IPS-15b (cell line): ENCODE measurements at regions not wholly inside any gene's neighbourhood (a gene's known extent, or its start where the extent isn't known, plus 50 kb on each side); places are given as distances from the start of the nearest gene placed in this dataset.

Source experiments
- H3K27me3 ChIP-seq: one replicate; pipeline ENCODE4 v1.6.1; 2013; ENCODE audit warnings: low read length; ENCODE audit not compliant: control insufficient read depth, insufficient read depth
- H3K36me3 ChIP-seq: one replicate; pipeline ENCODE4 v1.6.1; 2013; ENCODE audit warnings: low read length; ENCODE audit not compliant: control insufficient read depth, insufficient read depth
- H3K4me1 ChIP-seq: one replicate; pipeline ENCODE4 v1.6.1; 2013; ENCODE audit warnings: mild to moderate bottlenecking, low read length; ENCODE audit not compliant: control insufficient read depth, insufficient read depth
- H3K4me3 ChIP-seq: one replicate; pipeline ENCODE4 v1.5.1; 2013; ENCODE audit warnings: low read depth, low read length
- H3K9ac ChIP-seq: one replicate; pipeline ENCODE4 v1.6.1; 2013; ENCODE audit warnings: low read depth, mild to moderate bottlenecking, low read length
- H3K9me3 ChIP-seq: one replicate; pipeline ENCODE4 v1.6.1; 2013; ENCODE audit warnings: mild to moderate bottlenecking, low read length; ENCODE audit not compliant: control insufficient read depth, insufficient read depth

- H3K4me3 ChIP-seq: no peak overlapping the region
- no peaks in the 10 kb centered on the region for H3K9me3 ChIP-seq
- no peak overlapping the region for H3K9ac ChIP-seq
- H3K4me1 ChIP-seq: no peaks in the 10 kb centered on the region
- no peaks in the 10 kb centered on the region for H3K27me3 ChIP-seq
- H3K36me3 ChIP-seq: no peaks in the 10 kb centered on the region
Observed at GRCh38 chr13:39960191-39960590, 304.7 kb downstream of the COG6 start.

GRCh38 chr13:39961036-39961435 is 305.6 kb downstream of the COG6 start:
- Histone ChIP-seq H3K4me3 (no peak overlapping the region), H3K9ac (no peak overlapping the region), H3K36me3 (no peaks in the 10 kb centered on the region), H3K9me3 (no peaks in the 10 kb centered on the region), H3K27me3 (no peaks in the 10 kb centered on the region), H3K4me1 (no peaks in the 10 kb centered on the region)

- Histone ChIP-seq H3K9ac (no peak overlapping the region), H3K4me1 (no peaks in the 10 kb centered on the region), H3K27me3 (no peaks in the 10 kb centered on the region), H3K36me3 (no peaks in the 10 kb centered on the region), H3K9me3 (no peaks in the 10 kb centered on the region), H3K4me3 (no peak overlapping the region)
Observed at GRCh38 chr13:39963612-39964011, 308.1 kb downstream of the COG6 start.

DNA sequence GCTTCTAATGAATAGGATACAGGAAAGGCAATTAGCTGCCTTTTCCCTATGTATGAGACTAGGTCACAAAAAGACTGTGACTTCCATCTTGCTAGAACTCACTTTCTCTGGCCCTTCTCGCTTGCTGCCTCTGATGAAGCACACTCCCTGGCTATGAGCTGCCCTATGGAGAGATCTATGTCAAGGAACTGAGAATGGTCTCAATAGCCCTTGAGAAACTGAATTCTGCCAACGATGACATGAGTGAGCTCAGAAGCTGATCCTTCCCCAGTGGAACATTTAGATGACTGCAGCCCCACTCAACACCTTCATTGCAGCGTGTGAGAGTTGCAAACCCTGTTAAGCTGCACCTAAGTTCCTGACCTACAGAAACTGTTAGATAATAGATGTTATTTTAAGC is 309.8 kb downstream of the COG6 start:
- Histone ChIP-seq H3K4me1 (no peaks in the 10 kb centered on the region), H3K4me3 (no peak overlapping the region), H3K36me3 (no peaks in the 10 kb centered on the region), H3K9ac (no peak overlapping the region), H3K27me3 (no peaks in the 10 kb centered on the region), H3K9me3 (no peaks in the 10 kb centered on the region)

DNA sequence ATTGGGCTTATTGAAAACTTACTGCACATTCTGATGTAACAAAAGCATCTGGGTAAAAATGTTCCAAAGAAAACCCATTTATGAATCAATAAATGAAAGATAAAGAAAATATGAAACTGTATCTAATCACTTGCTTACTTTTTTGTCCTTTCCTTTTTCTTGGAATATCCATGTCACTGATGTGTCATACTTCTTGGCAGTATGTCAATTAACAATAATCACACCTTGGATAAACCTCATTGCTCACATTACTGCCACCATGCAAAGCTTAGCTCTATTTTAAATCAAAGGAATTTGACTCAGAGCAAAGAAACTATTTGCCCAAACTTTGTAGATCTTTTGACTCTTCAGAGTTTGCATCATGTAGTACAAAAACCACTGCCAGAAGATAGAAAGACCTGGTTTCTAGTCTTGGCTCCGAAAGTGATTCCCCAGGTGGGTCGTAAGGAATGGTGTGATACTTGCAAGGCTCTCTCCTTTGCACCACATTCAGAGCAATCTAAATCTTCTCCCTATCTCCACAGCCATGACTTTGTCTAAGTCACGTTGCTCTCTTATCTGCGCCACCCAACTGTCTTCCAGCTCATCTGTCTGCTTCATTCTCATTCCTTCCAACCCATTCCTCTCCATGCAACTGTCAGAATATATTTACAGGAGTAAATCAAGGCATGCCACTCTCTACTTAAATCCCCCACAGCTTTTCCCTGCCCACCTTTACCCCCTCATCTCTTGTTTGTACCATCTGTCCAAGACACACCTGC is 311.9 kb downstream of the COG6 start:
- H3K9me3 ChIP-seq: no peaks in the 10 kb centered on the region
- no peak overlapping the region for H3K9ac ChIP-seq
- no peaks in the 10 kb centered on the region for H3K4me1 ChIP-seq
- H3K4me3 ChIP-seq: no peak overlapping the region
- no peaks in the 10 kb centered on the region for H3K36me3 ChIP-seq
- no peaks in the 10 kb centered on the region for H3K27me3 ChIP-seq

- H3K9me3 ChIP-seq: no peaks in the 10 kb centered on the region
- no peak overlapping the region for H3K9ac ChIP-seq
- no peaks in the 10 kb centered on the region for H3K27me3 ChIP-seq
- H3K36me3 ChIP-seq: no peaks in the 10 kb centered on the region
- H3K4me3 ChIP-seq: no peak overlapping the region
- no peaks in the 10 kb centered on the region for H3K4me1 ChIP-seq
Observed at GRCh38 chr13:39968646-39969475, 313.4 kb downstream of the COG6 start.

GRCh38 chr13:39970177-39970846 is 314.9 kb downstream of the COG6 start:
- Histone ChIP-seq H3K36me3 (no peaks in the 10 kb centered on the region), H3K4me3 (no peak overlapping the region), H3K9ac (no peak overlapping the region), H3K9me3 (no peaks in the 10 kb centered on the region), H3K27me3 (no peaks in the 10 kb centered on the region), H3K4me1 (no peaks in the 10 kb centered on the region)

- Histone ChIP-seq H3K27me3 (no peaks in the 10 kb centered on the region), H3K4me3 (no peak overlapping the region), H3K9me3 (no peaks in the 10 kb centered on the region), H3K36me3 (no peaks in the 10 kb centered on the region), H3K4me1 (no peaks in the 10 kb centered on the region), H3K9ac (no peak overlapping the region)
Observed at GRCh38 chr13:39971526-39971925, 316.1 kb downstream of the COG6 start.

DNA sequence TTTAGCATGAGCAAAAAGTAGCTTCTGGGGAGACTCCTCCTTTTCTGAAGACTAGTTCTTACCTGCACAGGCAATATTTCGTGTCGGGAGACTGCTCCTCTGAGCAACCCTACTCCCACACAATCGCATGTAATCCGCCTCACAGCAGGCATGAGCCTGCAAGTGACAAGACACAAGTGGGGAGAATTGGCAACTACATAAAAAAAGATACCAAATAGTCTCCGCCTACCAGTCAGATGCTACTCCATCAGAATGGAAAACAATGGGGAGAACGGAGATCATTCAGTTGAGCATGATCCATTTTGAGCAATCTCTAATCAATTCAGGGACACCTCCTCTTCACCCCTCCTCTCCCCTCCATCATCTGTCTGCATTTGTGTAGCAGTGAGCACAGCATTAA is 321.0 kb downstream of the COG6 start:
- no peak overlapping the region for H3K9ac ChIP-seq
- H3K36me3 ChIP-seq: no peaks in the 10 kb centered on the region
- no peak overlapping the region for H3K4me3 ChIP-seq
- H3K4me1 ChIP-seq: no peaks in the 10 kb centered on the region
- H3K9me3 ChIP-seq: no peaks in the 10 kb centered on the region
- H3K27me3 ChIP-seq: no peaks in the 10 kb centered on the region

GRCh38 chr13:39981056-39981455 is 325.6 kb downstream of the COG6 start:
- H3K4me1 ChIP-seq: no peaks in the 10 kb centered on the region
- no peaks in the 10 kb centered on the region for H3K27me3 ChIP-seq
- no peak overlapping the region for H3K9ac ChIP-seq
- no peaks in the 10 kb centered on the region for H3K36me3 ChIP-seq
- no peaks in the 10 kb centered on the region for H3K9me3 ChIP-seq
- H3K4me3 ChIP-seq: no peak overlapping the region

DNA sequence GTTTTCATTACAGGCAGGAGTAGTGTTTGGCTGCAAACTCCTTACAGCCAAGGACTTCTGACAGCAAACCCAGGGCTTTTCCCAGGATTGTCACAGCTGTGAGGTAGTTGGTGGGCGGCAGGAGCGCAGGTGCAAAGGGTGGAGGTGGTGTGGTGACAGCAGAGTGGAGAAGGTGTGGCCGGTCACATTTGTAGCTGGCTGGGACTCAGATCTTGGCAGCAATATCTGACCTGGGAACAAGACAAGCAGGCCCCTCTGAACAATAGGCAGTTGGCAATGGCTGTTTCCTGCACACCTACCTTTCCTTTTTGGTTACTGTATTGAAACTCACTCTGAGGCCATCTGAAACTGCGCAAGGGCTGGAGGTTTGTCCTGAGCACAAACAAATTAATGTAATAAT is 327.3 kb downstream of the COG6 start:
- Histone ChIP-seq H3K36me3 (no peaks in the 10 kb centered on the region), H3K4me1 (no peaks in the 10 kb centered on the region), H3K9me3 (no peaks in the 10 kb centered on the region), H3K9ac (no peak overlapping the region), H3K4me3 (no peak overlapping the region), H3K27me3 (no peaks in the 10 kb centered on the region)
